A549 (cell line): ENCODE measurements at regions not wholly inside any gene's neighbourhood (a gene's known extent, or its start where the extent isn't known, plus 50 kb on each side); places are given as distances from the start of the nearest gene placed in this dataset.

Experiments
- ATAC-seq, 2 experiments: fragments of 200-7000 bp in 1 of 2; fragments of >200 bp in 1 of 2; cut with Nextera tagmentation in 1 of 2; cut with Tn5 transposase in 1 of 2; 3 replicates each; pipeline versions ENCODE4 v1.8.0 to v1.9.1; 2018 to 2020; ENCODE audit warnings: mild to moderate bottlenecking in 1 of 2, moderate library complexity in 1 of 2
- CTCF ChIA-PET: fragments of 300-600 bp; sonication (Branson Sonifier 250); formaldehyde crosslinking; extraction: SDS; loops from one replicate; lab custom pipeline; 2021; ENCODE audit warnings: antibody characterized with exemption, inconsistent platforms; lab: Yijun Ruan, JAX
- POLR2A ChIA-PET: fragments of 350-600 bp; formaldehyde crosslinking; extraction: SDS; loops from one replicate; lab custom pipeline; 2021; ENCODE audit warnings: antibody characterized with exemption, inconsistent platforms; lab: Yijun Ruan, JAX
- DNase-seq, 2 experiments: peaks; one replicate each; pipeline versions ENCODE4 v3.0.0 to v3.0.0-alpha.2; 2011 to 2016; ENCODE audit warnings: low read depth in 1 of 2, low spot score in 1 of 2
- FAIRE-seq: peaks from 2 replicates; lab custom pipeline; 2011; peaks lifted over from hg19 to GRCh38; lab: Jason Lieb, UNC
- H3K27ac ChIP-seq, 2 experiments: fragments of >200 bp; sonication (Bioruptor Twin); formaldehyde crosslinking; 3 replicates each; pipeline ENCODE4 v1.5.1; 2016 to 2017
- H3K4me1 ChIP-seq: fragments of >200 bp; sonication (Bioruptor Twin); formaldehyde crosslinking; 3 replicates; pipeline ENCODE4 v1.6.1; 2016
- H3K4me2 ChIP-seq: fragments of >200 bp; sonication (Bioruptor Twin); formaldehyde crosslinking; 3 replicates; pipeline ENCODE4 v1.6.1; 2016
- H3K4me3 ChIP-seq: fragments of >200 bp; sonication (Bioruptor Twin); formaldehyde crosslinking; 3 replicates; pipeline ENCODE4 v1.5.1; 2016
- H3K9me3 ChIP-seq: fragments of >200 bp; sonication (Bioruptor Twin); formaldehyde crosslinking; 3 replicates; pipeline ENCODE4 v1.6.1; 2016
- ATOH8 ChIP-seq: fragments of 250-450 bp; sonication (Bioruptor Pico); IDR thresholded peaks from 2 replicates; pipeline ENCODE4 v1.5.0; 2020; ENCODE audit warnings: low read depth, mild to moderate bottlenecking, moderate library complexity
- BHLHE40 ChIP-seq: IDR thresholded peaks from 2 replicates; pipeline ENCODE4 v1.6.1; 2012; ENCODE audit warnings: low read depth, low read length, inconsistent platforms
- CEBPB ChIP-seq, 2 experiments: fragments of >200 bp in 1 of 2; sonication (Bioruptor Twin) in 1 of 2; formaldehyde crosslinking in 1 of 2; IDR thresholded peaks; 2 replicates each; pipeline ENCODE4 v1.6.1; 2012 to 2016
- CTCF ChIP-seq: fragments of >200 bp; sonication (Bioruptor Twin); formaldehyde crosslinking; IDR thresholded peaks from 3 replicates; pipeline ENCODE4 v1.5.1; 2016
- EP300 ChIP-seq, 2 experiments: fragments of >200 bp; sonication (Bioruptor Twin); formaldehyde crosslinking; IDR thresholded peaks; 2 replicates in 1 of 2; 3 replicates in 1 of 2; pipeline ENCODE4 v1.6.1; 2016 to 2017
- ESRRA ChIP-seq: fragments of 150-350 bp; IDR thresholded peaks from 2 replicates; pipeline ENCODE4 v1.6.1; 2014; ENCODE audit warnings: mild to moderate bottlenecking, low read length, borderline replicate concordance
- FOSL2 ChIP-seq, 2 experiments: fragments of 450-650 bp in 1 of 2; fragments of >200 bp in 1 of 2; sonication (Bioruptor Twin) in 1 of 2; formaldehyde crosslinking; IDR thresholded peaks; 2 replicates each; pipeline versions ENCODE4 v1.5.0 to v1.6.1; 2016 to 2020; ENCODE audit warnings: mild to moderate bottlenecking in 1 of 2, moderate library complexity in 1 of 2
- FOXS1 ChIP-seq: fragments of 250-450 bp; sonication (Bioruptor Pico); IDR thresholded peaks from 2 replicates; pipeline ENCODE4 v1.5.0; 2020; ENCODE audit warnings: mild to moderate bottlenecking, moderate library complexity
- HOXB13 ChIP-seq: fragments of 250-450 bp; sonication (Bioruptor Pico); IDR thresholded peaks from 2 replicates; pipeline ENCODE4 v1.5.0; 2020; ENCODE audit warnings: low read depth, mild to moderate bottlenecking, moderate library complexity
- JUN ChIP-seq, 2 experiments: fragments of >200 bp; sonication (Bioruptor Twin); formaldehyde crosslinking; IDR thresholded peaks; 2 replicates in 1 of 2; 3 replicates in 1 of 2; pipeline ENCODE4 v1.6.1; 2016 to 2017
- KDM1A ChIP-seq: fragments of 200-600 bp; sonication (generic); IDR thresholded peaks from 2 replicates; pipeline ENCODE4 v1.6.1; 2016; ENCODE audit warnings: low read depth, mild to moderate bottlenecking
- MAX ChIP-seq: IDR thresholded peaks from 2 replicates; pipeline ENCODE4 v1.6.1; 2012
- MYC ChIP-seq: IDR thresholded peaks from 2 replicates; pipeline ENCODE4 v1.6.1; 2012; ENCODE audit warnings: mild to moderate bottlenecking, inconsistent platforms, low read length, improper control_type of control experiment, borderline replicate concordance
- POLR2A ChIP-seq: IDR thresholded peaks from 2 replicates; pipeline ENCODE4 v1.6.1; 2012; ENCODE audit warnings: mild to moderate bottlenecking, low read length
- POLR2AphosphoS2 ChIP-seq: conservative IDR thresholded peaks from 2 replicates; pipeline ENCODE4 v1.6.1; 2012; ENCODE audit warnings: low read length, improper control_type of control experiment, inconsistent platforms
- RCOR1 ChIP-seq: fragments of 150-350 bp; IDR thresholded peaks from 2 replicates; pipeline ENCODE4 v1.6.1; 2014; ENCODE audit warnings: antibody characterized with exemption, low read length, low read depth
- RFX5 ChIP-seq: fragments of 450-650 bp; IDR thresholded peaks from 2 replicates; pipeline ENCODE4 v1.7.1; 2014; ENCODE audit warnings: antibody characterized with exemption, mild to moderate bottlenecking, moderate library complexity
- SMC3 ChIP-seq: fragments of >200 bp; sonication (Bioruptor Twin); formaldehyde crosslinking; IDR thresholded peaks from 3 replicates; pipeline ENCODE4 v1.6.1; 2018; ENCODE audit warnings: inconsistent platforms
- SREBF2 ChIP-seq: fragments of 450-650 bp; IDR thresholded peaks from 2 replicates; pipeline ENCODE4 v1.6.1; 2014; ENCODE audit warnings: mild to moderate bottlenecking, moderate library complexity
- TFCP2L1 ChIP-seq: fragments of 250-450 bp; sonication (Bioruptor Pico); IDR thresholded peaks from 2 replicates; pipeline ENCODE4 v1.5.0; 2021; ENCODE audit warnings: mild to moderate bottlenecking
- ZC3H11A ChIP-seq: fragments of 450-650 bp; IDR thresholded peaks from 2 replicates; pipeline ENCODE4 v1.6.1; 2014; ENCODE audit warnings: antibody characterized with exemption, mild to moderate bottlenecking
- WGBS: methylation state at CpG from one replicate; pipeline ENCODE4 v1.1.6; 2017; ENCODE audit errors: missing lambda C conversion rate; 5-methylcytosine and 5-hydroxymethylcytosine counted together
- TF ChIP-seq, protein P1 (sequence below): fragments of 150-350 bp; IDR thresholded peaks from 2 replicates; pipeline ENCODE4 v1.6.1; 2014; ENCODE audit warnings: low read depth, mild to moderate bottlenecking, low read length

DNA sequence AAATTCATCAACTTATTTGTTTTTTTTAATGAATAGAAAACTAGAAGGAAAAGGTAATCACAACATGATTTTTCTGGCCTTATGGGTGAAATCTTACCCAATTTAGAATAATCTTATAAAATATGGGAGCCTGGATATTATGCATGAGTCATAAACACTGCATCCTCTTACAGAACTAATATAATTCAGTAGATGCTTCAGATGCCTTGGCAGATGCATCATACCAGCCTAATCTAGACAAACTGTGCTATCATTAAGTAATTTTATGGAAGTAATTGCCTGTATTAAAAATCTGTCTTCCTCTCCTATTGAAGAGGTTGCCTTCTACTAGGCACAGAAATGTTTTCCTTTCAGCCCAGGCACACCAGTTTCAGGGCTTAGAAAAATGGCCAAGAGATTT lies 2384.6 kb upstream of the WWC1 start:
- no peak for TF ChIP-seq POLR2A
- TF ChIP-seq BHLHE40: no peak
- no peak for TF ChIP-seq TFCP2L1 (CRISPR knock-in tag)
- no peak for TF ChIP-seq RFX5
- no peak for TF ChIP-seq CEBPB (IDR thresholded peaks at IDR 0.05)
- no peak for TF ChIP-seq MAX
- no peak for TF ChIP-seq JUN (IDR thresholded peaks at IDR 0.05)
- TF ChIP-seq SMC3: no peak
- no peak for TF ChIP-seq CTCF
- no peak for TF ChIP-seq POLR2AphosphoS2
- TF ChIP-seq ATOH8 (CRISPR knock-in tag): no peak
- TF ChIP-seq FOSL2 (IDR thresholded peaks at IDR 0.05): no peak
- no peak for TF ChIP-seq FOSL2 (CRISPR knock-in tag; IDR thresholded peaks at IDR 0.05)
- no peak for TF ChIP-seq FOXS1
- TF ChIP-seq, protein P1, sequence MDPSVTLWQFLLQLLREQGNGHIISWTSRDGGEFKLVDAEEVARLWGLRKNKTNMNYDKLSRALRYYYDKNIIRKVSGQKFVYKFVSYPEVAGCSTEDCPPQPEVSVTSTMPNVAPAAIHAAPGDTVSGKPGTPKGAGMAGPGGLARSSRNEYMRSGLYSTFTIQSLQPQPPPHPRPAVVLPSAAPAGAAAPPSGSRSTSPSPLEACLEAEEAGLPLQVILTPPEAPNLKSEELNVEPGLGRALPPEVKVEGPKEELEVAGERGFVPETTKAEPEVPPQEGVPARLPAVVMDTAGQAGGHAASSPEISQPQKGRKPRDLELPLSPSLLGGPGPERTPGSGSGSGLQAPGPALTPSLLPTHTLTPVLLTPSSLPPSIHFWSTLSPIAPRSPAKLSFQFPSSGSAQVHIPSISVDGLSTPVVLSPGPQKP: no peak
- TF ChIP-seq HOXB13: no peak
- no peak for TF ChIP-seq RCOR1
- no peak for TF ChIP-seq KDM1A
- no peak for TF ChIP-seq ESRRA
- TF ChIP-seq EP300 (IDR thresholded peaks at IDR 0.05): no peak
- TF ChIP-seq SREBF2: no peak
- FAIRE-seq (no peak), ATAC-seq (no peak), DNase-seq (no peak)
- POLR2A ChIA-PET: no interaction called here
- CTCF ChIA-PET: no interaction called here
- Histone ChIP-seq H3K27ac (no peak overlapping the region), H3K9me3 (no peaks in the 10 kb centered on the region), H3K4me1 (no peaks in the 10 kb centered on the region), H3K4me2 (no peak overlapping the region), H3K4me3 (no peak overlapping the region)

- TF ChIP-seq ZC3H11A: no peak
- TF ChIP-seq BHLHE40: no peak
- TF ChIP-seq ATOH8 (CRISPR knock-in tag): no peak
- TF ChIP-seq MYC: no peak
- Histone ChIP-seq H3K27ac (no peak overlapping the region), H3K4me2 (no peak overlapping the region), H3K4me1 (no peaks in the 10 kb centered on the region), H3K9me3 (no peaks in the 10 kb centered on the region), H3K4me3 (no peak overlapping the region)
- no peak for DNase-seq
- POLR2A ChIA-PET: no interaction called here
- no peak for FAIRE-seq
- ATAC-seq: no peak
- WGBS: 1% methylated on average over 2 of the region's 2 CpGs
- CTCF ChIA-PET: no interaction called here
These were observed 2378.4 kb upstream of the WWC1 start for GRCh38 chr5:165913059-165913458.
